ENCODE measurements at regions not wholly inside any gene's neighbourhood (a gene's known extent, or its start where the extent isn't known, plus 50 kb on each side); places are given as distances from the start of the nearest gene placed in this dataset.

- DNase-seq (ENCODE audit: low read depth, low spot score), result no peak
These were observed 146.9 kb downstream of the TM9SF2 start for GRCh38 chr13:99648066-99648665.

- DNase-seq (ENCODE audit: low read depth, low spot score), result no peak
These were observed 146.3 kb downstream of the TM9SF2 start for GRCh38 chr13:99647596-99647985.

- DNase-seq (ENCODE audit: low read depth, low spot score), result no peak
These were observed 145.8 kb downstream of the TM9SF2 start for GRCh38 chr13:99646866-99647595.

GRCh38 chr13:99642841-99643240, 141.6 kb downstream of the TM9SF2 start:
- DNase-seq (ENCODE audit: low read depth, low spot score), result no peak

- no peak for DNase-seq (ENCODE audit: low read depth, low spot score)
These were observed 140.7 kb downstream of the TM9SF2 start for GRCh38 chr13:99642006-99642405.

- no peak for DNase-seq (ENCODE audit: low read depth, low spot score)
These were observed 139.0 kb downstream of the TM9SF2 start for GRCh38 chr13:99640260-99640659.

GRCh38 chr13:99639126-99639525, 137.9 kb downstream of the TM9SF2 start:
- no peak for DNase-seq (ENCODE audit: low read depth, low spot score)

GRCh38 chr13:99636728-99637353, 135.6 kb downstream of the TM9SF2 start:
- DNase-seq (ENCODE audit: low read depth, low spot score), result no peak

GRCh38 chr13:99636306-99636705, 135.0 kb downstream of the TM9SF2 start:
- DNase-seq (ENCODE audit: low read depth, low spot score), result no peak

- DNase-seq (ENCODE audit: low read depth, low spot score), result no peak
These were observed 133.4 kb downstream of the TM9SF2 start for GRCh38 chr13:99634672-99635071.

GRCh38 chr13:99630269-99630898, 129.1 kb downstream of the TM9SF2 start:
- no peak for DNase-seq (ENCODE audit: low read depth, low spot score)

- DNase-seq (ENCODE audit: low read depth, low spot score), result no peak
These were observed 128.4 kb downstream of the TM9SF2 start for GRCh38 chr13:99629641-99630040.

- DNase-seq (ENCODE audit: low read depth, low spot score), result no peak
These were observed 127.2 kb downstream of the TM9SF2 start for GRCh38 chr13:99628442-99628841.

GRCh38 chr13:99626461-99627082, 125.3 kb downstream of the TM9SF2 start:
- no peak for DNase-seq (ENCODE audit: low read depth, low spot score)

- DNase-seq (ENCODE audit: low read depth, low spot score), result no peak
These were observed 123.8 kb downstream of the TM9SF2 start for GRCh38 chr13:99624936-99625540.

- DNase-seq (ENCODE audit: low read depth, low spot score), result no peak
These were observed 119.5 kb downstream of the TM9SF2 start for GRCh38 chr13:99620806-99621205.

GRCh38 chr13:99619207-99619606, 117.9 kb downstream of the TM9SF2 start:
- no peak for DNase-seq (ENCODE audit: low read depth, low spot score)

- no peak for DNase-seq (ENCODE audit: low read depth, low spot score)
These were observed 116.4 kb downstream of the TM9SF2 start for GRCh38 chr13:99617474-99618255.

- no peak for DNase-seq (ENCODE audit: low read depth, low spot score)
These were observed 113.2 kb downstream of the TM9SF2 start for GRCh38 chr13:99614465-99614885.
